AG09309 (cell line): ENCODE measurements at regions not wholly inside any gene's neighbourhood (a gene's known extent, or its start where the extent isn't known, plus 50 kb on each side); places are given as distances from the start of the nearest gene placed in this dataset.
"Not testable (repeated sequence)": the region's sequence is repeated elsewhere in the genome, so short reads cannot be mapped to it uniquely, and the experiment has no call there.

ENCODE experiments used
- DNase-seq: peaks from one replicate; pipeline ENCODE4 v3.0.0-alpha.2; 2010; ENCODE audit warnings: low read depth
- H3K4me3 ChIP-seq: 2 replicates; pipeline ENCODE4 v1.5.1; 2011; ENCODE audit warnings: mild to moderate bottlenecking, low read depth, low read length, moderate library complexity; ENCODE audit not compliant: control insufficient read depth

- not testable (repeated sequence) for DNase-seq, H3K4me3 ChIP-seq
Measured at GRCh38 chr1:120248726-120249427, 72.6 kb upstream of the SEC22B start.

DNA sequence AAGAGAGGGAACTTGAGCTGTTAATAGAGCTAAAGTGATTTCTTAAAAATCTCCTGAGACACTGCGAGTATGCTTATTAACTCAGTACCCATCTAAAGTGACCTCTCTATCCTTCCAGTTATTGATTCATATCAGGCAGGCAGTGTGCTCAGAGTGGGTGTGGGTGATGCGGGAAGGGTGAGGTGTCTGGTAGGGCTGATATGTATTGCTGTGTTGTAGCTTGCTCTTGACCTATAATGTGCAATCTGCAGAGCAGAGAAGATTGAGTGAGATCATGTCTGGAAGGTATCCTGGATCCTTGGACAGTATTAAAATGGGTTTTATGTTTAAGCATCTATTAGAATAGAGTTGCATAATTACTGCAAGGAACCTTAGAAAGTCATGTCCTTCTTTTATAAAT lies 71.9 kb upstream of the SEC22B start:
- H3K4me3 ChIP-seq, DNase-seq: not testable (repeated sequence)

GRCh38 chr1:120243867-120244266 lies 67.5 kb upstream of the SEC22B start:
- DNase-seq, H3K4me3 ChIP-seq: not testable (repeated sequence)

GRCh38 chr1:120242582-120242981 lies 66.3 kb upstream of the SEC22B start:
- not testable (repeated sequence) for DNase-seq, H3K4me3 ChIP-seq

DNA sequence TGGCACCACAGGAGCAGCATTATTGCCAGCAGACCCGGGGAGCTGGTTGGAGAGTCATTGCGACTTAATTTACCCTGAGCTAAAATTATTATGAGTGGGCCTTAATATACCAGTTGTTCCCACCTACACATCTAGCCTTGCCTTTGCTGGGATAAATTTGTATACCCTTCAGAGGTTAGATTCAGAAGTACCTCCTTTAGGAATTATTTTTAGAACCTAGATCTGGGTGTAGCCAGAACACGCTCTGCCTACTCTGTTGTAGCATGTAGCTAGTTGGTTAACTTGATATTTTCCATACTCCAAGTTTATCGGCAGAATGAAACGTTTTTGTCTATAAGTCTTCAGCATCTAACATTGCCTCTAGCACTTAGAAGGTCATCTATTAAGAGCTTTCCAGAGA lies 65.5 kb upstream of the SEC22B start:
- H3K4me3 ChIP-seq, DNase-seq: not testable (repeated sequence)

DNA sequence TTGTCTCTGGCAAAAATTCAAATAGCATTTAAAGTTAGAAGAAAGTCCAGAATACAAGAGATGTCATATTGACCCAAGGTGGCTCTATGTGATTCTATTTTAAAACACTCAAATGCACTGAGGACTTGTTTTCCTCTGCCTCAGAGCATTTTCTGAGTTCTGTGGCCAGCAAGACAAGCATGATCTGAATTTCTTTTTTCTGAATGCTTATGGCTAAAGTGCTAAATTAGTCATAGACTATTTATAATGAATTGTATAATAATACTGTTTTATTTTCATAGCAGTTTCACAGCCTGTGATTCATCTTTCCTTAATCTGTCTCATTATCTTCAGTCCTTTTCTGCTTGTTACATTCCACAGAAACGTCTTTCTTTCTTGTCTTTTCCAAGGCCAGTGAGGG lies 63.9 kb upstream of the SEC22B start:
- DNase-seq, H3K4me3 ChIP-seq: not testable (repeated sequence)

DNA sequence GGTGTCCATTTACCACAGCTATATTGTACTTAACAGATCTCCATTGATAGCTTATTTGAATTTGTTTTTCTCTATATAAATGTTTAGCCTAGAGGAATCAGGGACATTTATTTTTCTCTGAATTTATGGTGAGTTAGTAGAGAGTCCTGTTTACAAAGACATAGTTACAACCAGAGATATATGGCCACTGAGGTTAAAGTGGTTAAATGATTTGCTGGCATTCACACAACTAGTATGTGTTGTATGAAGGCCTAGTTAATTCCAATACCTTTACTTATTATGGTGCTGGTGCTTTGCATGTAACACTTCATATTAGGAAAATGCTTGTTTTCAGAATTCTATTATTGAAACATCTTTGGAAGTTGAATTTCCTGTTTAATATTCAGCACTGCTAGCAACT lies 63.0 kb upstream of the SEC22B start:
- not testable (repeated sequence) for DNase-seq, H3K4me3 ChIP-seq

GRCh38 chr1:120238867-120239266 lies 62.5 kb upstream of the SEC22B start:
- not testable (repeated sequence) for H3K4me3 ChIP-seq, DNase-seq

GRCh38 chr1:120233661-120234018 lies 57.3 kb upstream of the SEC22B start:
- not testable (repeated sequence) for H3K4me3 ChIP-seq, DNase-seq

DNA sequence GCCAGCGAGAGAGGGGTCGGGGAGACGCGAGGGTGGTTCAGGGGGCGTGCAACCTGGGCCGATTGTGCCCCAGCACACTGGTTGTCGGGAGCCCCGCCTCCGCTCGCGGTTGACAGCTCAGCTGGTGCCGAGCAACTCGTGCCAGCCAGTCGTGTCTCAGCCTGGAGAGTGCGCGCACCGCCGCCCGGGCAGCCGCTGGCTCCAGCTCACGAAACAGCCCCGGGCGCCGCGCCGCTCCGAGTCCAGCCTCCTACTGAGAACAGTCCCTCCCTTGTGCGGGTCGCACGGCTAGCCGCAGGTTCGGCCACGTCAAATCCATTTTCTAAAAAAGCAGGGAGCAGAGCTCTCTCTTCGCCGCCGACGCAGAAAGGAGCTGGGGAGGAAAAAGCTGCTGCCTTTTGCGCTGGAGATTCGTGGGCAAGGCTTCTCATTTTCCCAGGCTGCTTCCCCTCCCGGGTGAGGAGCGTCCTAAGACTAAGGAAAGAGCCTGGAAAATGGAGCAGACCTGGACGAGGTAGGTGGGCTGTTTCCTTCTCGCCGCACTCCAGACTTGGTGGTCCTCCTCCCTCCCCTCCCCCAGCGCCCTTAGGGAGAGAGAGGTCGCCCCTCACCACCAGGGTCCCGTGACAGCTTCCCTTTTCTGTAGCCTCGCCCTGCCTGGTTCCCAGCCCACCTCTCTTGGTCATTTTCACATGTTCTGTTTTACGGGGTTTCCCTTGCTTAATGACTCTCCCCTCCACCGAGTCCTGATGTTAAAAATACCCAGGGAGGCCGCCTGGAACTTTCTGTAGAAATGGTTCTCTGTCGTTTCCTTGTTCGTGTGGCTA lies 56.7 kb upstream of the SEC22B start:
- DNase-seq = not testable (repeated sequence)
- H3K4me3 ChIP-seq = peak overlapping the region; percentile 41

GRCh38 chr1:120229835-120230234 lies 53.5 kb upstream of the SEC22B start:
- H3K4me3 ChIP-seq, DNase-seq: not testable (repeated sequence)
